Fibroblast of upper back skin (primary cell): ENCODE measurements at regions not wholly inside any gene's neighbourhood (a gene's known extent, or its start where the extent isn't known, plus 50 kb on each side); places are given as distances from the start of the nearest gene placed in this dataset.
"Not testable (repeated sequence)": the region's sequence is repeated elsewhere in the genome, so short reads cannot be mapped to it uniquely, and the experiment has no call there.

Source experiments
- DNase-seq: peaks from one replicate; pipeline ENCODE4 v3.0.0-alpha.2; 2013

- DNase-seq, result peak; percentile 40
Measured at GRCh38 chr6:166877906-166878305, 78.4 kb downstream of the RNASET2 start.

- no peak for DNase-seq
Measured at GRCh38 chr6:166877349-166877748, 79.0 kb downstream of the RNASET2 start.

GRCh38 chr6:166872531-166873009, 83.8 kb downstream of the RNASET2 start:
- no peak for DNase-seq

- DNase-seq, result no peak
Measured at GRCh38 chr6:166870602-166871208, 85.6 kb downstream of the RNASET2 start.

- no peak for DNase-seq
Measured at GRCh38 chr6:166866839-166867637, 89.3 kb downstream of the RNASET2 start.

- no peak for DNase-seq
Measured at GRCh38 chr6:166864333-166864732, 92.0 kb downstream of the RNASET2 start.

GRCh38 chr6:166862978-166863530, 93.3 kb downstream of the RNASET2 start:
- no peak for DNase-seq

GRCh38 chr6:166862287-166862977, 93.9 kb downstream of the RNASET2 start:
- no peak for DNase-seq

- DNase-seq, result no peak
Measured at GRCh38 chr6:166861961-166862286, 94.4 kb downstream of the RNASET2 start.

- DNase-seq, result no peak
Measured at GRCh38 chr6:166861304-166861703, 95.0 kb downstream of the RNASET2 start.

GRCh38 chr6:166860392-166860791, 96.0 kb downstream of the RNASET2 start:
- DNase-seq, result no peak

GRCh38 chr6:166855416-166855815, 100.9 kb downstream of the RNASET2 start:
- no peak for DNase-seq

GRCh38 chr6:166853371-166854325, 102.7 kb downstream of the RNASET2 start:
- no peak for DNase-seq

- no peak for DNase-seq
Measured at GRCh38 chr6:166852451-166852975, 103.8 kb downstream of the RNASET2 start.

GRCh38 chr6:166851911-166852310, 104.4 kb downstream of the RNASET2 start:
- DNase-seq, result no peak

- DNase-seq, result no peak
Measured at GRCh38 chr6:166851426-166851825, 104.9 kb downstream of the RNASET2 start.

- no peak for DNase-seq
Measured at GRCh38 chr6:166850677-166851076, 105.7 kb downstream of the RNASET2 start.

- DNase-seq, result no peak
Measured at GRCh38 chr6:166849749-166850183, 106.6 kb downstream of the RNASET2 start.

- DNase-seq, result no peak
Measured at GRCh38 chr6:166848979-166849748, 107.2 kb downstream of the RNASET2 start.

GRCh38 chr6:166846446-166847142, 109.8 kb downstream of the RNASET2 start:
- DNase-seq, result not testable (repeated sequence)

GRCh38 chr6:166842607-166843006, 113.7 kb downstream of the RNASET2 start:
- no peak for DNase-seq
